ENCODE measurements at regions not wholly inside any gene's neighbourhood (a gene's known extent, or its start where the extent isn't known, plus 50 kb on each side); places are given as distances from the start of the nearest gene placed in this dataset.
"Not testable (repeated sequence)": the region's sequence is repeated elsewhere in the genome, so short reads cannot be mapped to it uniquely, and the experiment has no call there.

DNA sequence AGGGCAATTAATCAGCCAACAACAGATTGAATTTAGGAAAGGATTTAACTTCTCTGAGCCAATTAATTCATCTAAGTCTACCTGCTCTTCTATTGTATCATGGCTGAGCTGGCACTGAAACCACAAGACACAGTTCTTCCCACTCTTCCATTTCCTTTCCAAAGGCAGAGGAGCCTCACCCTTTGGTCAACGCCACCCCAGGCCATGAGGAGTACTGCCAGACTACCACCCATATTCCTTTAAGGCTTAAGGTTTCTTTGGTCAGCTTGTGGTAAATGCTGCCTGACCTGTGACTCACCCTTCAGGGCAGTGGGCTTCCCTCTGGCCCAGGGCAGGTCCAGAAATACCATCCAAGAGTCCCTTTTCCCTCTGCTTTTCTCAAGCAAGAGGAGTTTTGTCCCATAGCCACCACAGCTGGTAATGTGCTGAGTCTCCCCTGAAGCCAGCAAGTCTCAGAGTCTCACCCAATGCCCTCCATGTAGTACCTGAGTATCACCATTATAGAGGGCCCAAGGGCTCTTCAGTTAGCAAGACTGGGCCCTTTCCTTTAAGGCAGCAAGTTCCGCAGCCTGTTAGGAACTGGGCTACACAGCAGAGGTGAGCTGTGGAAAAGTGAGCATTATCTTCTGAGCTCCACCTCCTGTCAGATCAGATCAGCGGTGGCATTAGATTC, 900.5 kb upstream of the CRIM1 start:
- DNase-seq (ENCODE audit: low read depth in 2 of 2), result no peak

DNA sequence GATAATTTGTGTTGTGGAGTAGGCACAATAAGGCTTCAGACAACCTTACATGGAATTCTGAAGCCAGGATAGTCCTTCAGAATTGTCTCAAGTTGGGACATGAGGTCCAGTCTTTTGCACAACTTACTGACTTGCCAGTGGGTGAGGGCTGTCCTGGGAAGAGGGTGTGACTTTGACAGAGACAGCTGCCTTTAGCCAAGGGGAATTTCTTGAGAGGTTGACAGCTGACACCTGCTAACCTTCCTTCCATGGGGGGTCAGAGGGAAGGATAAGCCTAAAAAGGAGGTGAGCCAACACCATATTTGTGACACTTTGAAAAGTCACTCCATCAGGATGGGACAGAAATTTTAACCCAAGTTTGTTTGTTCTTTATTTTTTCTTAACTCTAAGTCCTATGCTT, 907.8 kb upstream of the CRIM1 start:
- no peak for DNase-seq (ENCODE audit: low read depth in 2 of 2)

- DNase-seq (ENCODE audit: low read depth in 2 of 2), result no peak
Measured at GRCh38 chr2:35447215-35447614, 908.4 kb upstream of the CRIM1 start.

DNA sequence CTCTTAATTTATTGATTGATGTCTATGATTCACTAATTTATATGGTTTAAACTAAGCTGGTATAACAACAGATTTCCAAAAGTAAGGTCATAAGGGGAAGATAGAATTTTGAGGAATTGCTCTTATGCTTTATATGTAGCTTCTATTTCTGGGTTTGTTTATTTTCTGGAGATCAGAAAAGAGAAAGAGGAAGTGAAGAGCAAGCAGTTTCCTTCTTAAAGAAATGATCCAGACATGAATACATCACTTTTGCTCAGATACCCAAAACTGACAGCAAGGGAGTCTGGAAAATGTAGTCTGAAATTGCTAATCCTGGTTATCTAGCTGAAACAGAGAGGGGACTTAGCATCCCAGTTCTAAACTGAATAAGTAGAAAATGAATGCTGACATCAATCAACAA, 912.5 kb upstream of the CRIM1 start:
- DNase-seq (ENCODE audit: low read depth in 2 of 2), result no peak

DNA sequence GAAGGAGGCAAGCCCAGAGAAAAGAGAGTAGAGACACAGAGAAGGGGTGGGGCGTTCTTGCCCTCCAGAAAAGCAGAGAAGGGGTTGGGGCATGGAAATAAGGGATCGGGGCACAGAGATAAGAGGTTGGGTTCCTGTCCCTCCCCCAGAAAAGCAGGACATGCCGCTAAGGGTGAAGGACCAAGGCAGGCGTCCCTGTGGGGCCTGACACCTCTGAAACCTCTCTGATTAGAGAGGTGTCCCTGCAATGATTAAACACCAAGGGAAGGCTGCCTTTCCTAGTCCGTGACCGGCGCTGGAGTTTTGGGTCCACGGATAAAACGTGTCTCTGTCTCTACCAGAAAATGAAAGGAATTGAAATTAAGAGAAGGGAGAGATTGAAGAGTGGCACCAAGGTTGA, 914.0 kb upstream of the CRIM1 start:
- not testable (repeated sequence) for DNase-seq (ENCODE audit: low read depth in 2 of 2)

DNA sequence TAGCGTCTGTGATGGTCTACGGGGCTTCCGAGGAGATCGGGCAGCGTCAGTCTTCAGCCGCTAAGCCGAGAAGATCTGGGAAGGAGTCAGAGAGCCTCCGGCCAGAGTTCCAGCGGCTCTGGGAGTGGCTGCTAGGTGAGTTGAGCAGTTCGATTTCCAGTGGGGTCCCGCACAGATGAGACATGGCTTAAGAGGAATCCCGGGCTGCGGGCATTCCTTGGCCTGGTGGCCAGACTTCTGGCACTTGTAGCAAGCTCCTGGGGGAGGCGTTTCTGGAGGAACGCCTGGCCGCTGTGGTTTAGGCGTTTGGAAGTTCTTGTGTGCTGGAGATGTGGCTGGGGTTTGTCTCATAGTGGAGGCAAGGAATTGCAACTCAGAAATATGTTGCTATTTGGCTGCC, 915.3 kb upstream of the CRIM1 start:
- not testable (repeated sequence) for DNase-seq (ENCODE audit: low read depth in 2 of 2)

DNA sequence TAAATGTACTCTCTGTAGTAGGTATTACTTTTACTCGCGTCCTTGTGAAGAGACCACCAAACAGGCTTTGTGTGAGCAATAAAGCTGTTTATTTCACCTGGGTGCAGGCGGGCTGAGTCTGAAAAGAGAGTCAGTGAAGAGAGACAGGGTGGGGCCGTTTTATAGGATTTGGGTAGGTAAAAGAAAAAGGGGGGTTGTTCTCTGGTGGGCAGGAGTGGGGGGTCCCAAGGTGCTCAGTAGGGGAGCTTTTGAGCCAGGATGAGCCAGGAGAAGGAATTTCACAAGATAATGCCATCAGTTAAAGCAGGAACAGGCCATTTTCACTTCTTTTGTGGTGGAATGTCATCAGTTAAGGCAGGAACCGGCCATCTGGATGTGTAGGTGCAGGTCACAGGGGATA, 918.7 kb upstream of the CRIM1 start:
- DNase-seq (ENCODE audit: low read depth in 2 of 2), result not testable (repeated sequence)

DNA sequence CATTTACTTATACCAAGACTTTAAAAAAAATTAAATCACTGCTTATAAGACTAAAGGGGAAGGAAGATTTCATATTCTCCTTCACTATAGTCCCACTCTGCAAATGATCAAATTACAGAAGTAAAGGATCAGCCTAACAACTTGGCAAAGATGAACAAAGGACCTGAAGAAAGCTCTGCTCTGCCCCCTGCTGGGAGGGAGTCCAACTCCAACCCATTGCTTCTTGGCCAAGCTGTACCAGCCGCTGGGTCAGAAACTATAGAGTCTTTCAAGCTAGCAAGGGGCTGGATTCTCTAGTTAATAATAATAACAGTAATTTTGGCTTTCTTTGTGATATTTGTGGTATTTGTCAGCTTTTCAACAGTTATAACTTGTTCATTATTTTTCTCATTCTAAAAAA, 927.0 kb upstream of the CRIM1 start:
- peak; percentile 3 to 5 for DNase-seq (ENCODE audit: low read depth in 2 of 2)

GRCh38 chr2:35421485-35421884, 934.1 kb upstream of the CRIM1 start:
- DNase-seq (ENCODE audit: low read depth in 2 of 2), result no peak

GRCh38 chr2:35417293-35417692, 938.3 kb upstream of the CRIM1 start:
- no peak for DNase-seq (ENCODE audit: low read depth in 2 of 2)

GRCh38 chr2:35416391-35417140, 939.0 kb upstream of the CRIM1 start:
- DNase-seq (ENCODE audit: low read depth in 2 of 2), result no peak

DNA sequence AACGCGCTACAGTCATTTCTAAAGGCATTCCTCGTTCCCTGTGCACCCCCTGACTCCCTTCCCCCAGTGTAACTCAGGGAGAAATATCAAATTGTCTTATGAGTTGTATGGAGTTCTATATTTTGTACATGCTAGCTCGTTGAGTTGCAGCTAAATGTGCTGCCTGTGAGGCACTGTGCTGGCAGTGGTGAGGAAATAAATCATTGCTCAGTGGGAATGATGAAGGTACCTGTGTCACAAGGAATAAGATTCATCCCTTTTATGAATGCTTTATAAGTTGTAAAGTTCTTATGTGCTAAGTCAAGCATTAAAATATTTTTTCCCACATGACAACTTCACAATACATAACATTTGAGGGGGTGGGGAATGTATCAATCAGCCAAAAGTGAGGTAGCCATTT, 939.6 kb upstream of the CRIM1 start:
- no peak for DNase-seq (ENCODE audit: low read depth in 2 of 2)

DNA sequence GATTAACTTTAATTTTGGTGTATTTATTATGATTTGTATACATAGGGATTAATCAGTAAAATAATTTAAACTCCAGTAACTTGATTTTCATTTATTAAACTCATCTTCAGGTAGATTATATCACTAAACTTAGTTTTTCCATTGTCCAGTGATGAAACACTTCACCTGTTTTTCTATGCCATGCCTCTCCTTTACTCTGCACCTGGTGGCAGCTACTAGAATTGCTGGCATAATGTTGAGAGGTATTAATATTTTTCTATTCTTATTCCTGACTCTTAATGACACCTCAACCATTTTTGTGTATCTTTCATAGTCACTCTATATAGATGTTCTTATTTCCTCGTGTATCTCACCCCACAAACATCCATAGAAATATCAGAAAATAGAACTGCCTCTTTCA, 940.3 kb upstream of the CRIM1 start:
- no peak for DNase-seq (ENCODE audit: low read depth in 2 of 2)

DNA sequence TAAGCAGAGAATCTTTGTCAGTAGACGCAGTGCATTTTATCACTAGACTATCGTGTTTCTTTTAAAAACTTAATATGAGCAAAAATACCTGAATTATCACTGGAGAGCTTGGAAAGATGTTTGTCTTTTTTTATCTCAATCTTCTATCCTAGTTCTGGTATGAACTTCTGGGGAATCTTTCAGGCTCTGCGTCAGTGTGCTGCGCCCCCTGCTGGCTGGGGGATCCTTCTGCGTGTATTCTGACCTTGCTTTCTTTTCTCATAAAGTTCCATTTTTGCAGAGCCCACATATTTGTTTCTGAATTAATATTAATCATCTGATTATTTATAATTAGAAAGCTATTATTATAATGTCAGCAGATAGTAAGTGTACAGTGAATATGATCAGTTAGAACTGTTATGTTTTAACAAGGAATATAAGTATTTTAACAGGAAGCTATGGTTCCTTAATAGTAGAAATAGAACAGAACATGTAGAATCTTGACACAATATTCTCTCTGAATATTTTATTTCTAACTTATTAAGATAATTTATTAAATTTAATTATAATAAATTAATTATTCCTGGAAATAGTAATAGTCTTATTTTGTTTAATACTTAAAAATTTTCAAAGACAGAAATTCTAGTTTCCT, 945.0 kb upstream of the CRIM1 start:
- peak; percentile 43 to 45 for DNase-seq (ENCODE audit: low read depth in 2 of 2)

- DNase-seq (ENCODE audit: low read depth in 2 of 2), result no peak
Measured at GRCh38 chr2:35409762-35410161, 945.8 kb upstream of the CRIM1 start.

GRCh38 chr2:35408320-35408719, 947.3 kb upstream of the CRIM1 start:
- no peak for DNase-seq (ENCODE audit: low read depth in 2 of 2)

- no peak for DNase-seq (ENCODE audit: low read depth in 2 of 2)
Measured at GRCh38 chr2:35391736-35392442, 963.7 kb upstream of the CRIM1 start.

DNA sequence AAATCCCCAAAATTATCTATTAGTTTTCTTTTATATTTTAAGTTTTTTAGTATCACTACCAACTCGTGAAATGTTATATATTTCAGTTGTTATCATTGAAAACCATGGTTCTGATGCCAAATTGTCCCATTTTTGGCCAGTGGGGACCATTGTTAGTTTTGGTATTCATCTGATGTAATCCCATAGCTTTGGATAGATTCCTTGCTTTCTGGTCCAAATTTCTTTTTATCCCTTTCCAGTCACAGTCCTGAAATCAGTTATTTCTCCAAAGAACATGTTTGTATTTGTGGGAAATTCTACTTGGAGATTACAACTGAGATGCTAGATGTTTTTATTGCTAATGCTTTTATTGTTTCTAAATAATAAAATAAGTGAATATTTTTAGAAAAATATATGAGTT, 976.8 kb upstream of the CRIM1 start:
- no peak for DNase-seq (ENCODE audit: low read depth in 2 of 2)

DNA sequence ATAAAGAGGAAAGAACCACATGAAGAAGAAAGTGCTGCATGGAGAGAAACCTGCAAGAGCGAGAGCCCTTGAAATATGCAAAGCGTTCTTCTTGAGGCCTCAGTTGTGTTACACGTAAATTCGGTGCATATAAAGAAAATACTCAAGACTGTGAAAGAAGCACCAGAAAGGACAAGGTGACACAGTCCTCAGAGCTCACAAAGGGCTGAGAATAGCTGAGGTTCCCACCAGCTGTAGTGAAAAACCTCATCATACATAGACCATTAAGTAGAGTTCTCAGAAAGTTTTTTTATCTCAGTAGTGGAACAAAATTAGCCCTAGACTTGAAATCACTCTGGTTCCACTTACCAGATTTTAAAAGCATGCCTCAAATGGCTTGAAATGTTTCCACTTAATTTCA, 980.7 kb upstream of the CRIM1 start:
- no peak for DNase-seq (ENCODE audit: low read depth in 2 of 2)

GRCh38 chr2:35365859-35366258, 989.7 kb upstream of the CRIM1 start:
- DNase-seq (ENCODE audit: low read depth in 2 of 2), result no peak

DNA sequence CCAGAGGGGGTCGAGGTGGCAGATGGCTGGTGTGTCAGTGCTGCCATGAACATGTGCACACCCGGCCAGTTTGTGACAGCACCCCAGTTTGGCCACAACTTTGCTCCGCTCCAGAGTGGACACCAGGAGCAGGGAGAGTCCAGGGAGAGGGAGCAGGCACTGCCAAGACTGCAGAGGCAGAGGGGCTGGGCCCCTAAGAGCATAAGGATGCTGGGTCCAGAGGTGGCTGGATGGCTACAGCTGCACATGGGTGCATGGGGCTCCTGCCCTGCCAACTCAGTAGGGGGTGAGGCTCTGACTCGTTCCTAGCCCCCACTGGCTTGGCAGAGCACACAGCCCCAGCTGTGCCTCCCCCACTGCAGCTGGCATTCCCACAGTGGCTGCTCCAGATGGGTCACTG, 999.2 kb upstream of the CRIM1 start:
- no peak for DNase-seq (ENCODE audit: low read depth in 2 of 2)

GRCh38 chr2:35355056-35355455, 1000.5 kb upstream of the CRIM1 start:
- DNase-seq (ENCODE audit: low read depth in 2 of 2), result no peak

DNA sequence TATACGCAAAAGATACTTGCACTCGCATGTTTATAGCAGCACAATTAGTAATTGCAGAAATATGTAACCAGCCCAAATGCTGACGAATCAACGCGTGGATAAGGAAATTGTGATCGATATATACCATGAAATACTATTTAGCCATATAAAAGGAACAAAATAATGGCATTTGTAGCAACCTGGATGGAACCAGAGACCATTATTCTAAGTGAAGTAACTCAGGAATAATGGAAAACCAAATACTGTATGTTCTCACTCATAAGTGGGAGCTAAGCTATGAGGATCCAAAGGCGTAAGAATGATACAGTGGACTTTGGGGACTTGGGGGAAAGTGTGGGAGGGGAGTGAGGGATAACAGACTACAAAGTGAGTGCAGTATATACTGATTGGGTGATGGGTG, 1008.0 kb upstream of the CRIM1 start:
- DNase-seq (ENCODE audit: low read depth in 2 of 2), result no peak

Measured in stimulated activated CD4-positive, alpha-beta T cell treated with anti-CD3 and anti-CD28 coated beads, Interleukin-4, amount 100 ng/mL, for 48 hours (primary cell).